Keratinocyte (primary cell): ENCODE measurements at regions not wholly inside any gene's neighbourhood (a gene's known extent, or its start where the extent isn't known, plus 50 kb on each side); places are given as distances from the start of the nearest gene placed in this dataset.

Experiments used
- EZH2 ChIP-seq: IDR thresholded peaks from one replicate; pipeline ENCODE4 v1.6.1; 2012; ENCODE audit warnings: inconsistent platforms, mild to moderate bottlenecking, low read length, moderate library complexity
- TF ChIP-seq, protein P1 (sequence below), 3 experiments: IDR thresholded peaks in 1 of 3; conservative IDR thresholded peaks in 1 of 3; optimal IDR thresholded peaks in 1 of 3; 2 replicates in 2 of 3; 3 replicates in 1 of 3; pipeline versions ENCODE3 to v1.5.1; 2011; ENCODE audit warnings: low read length in 3 of 3, mild to moderate bottlenecking in 3 of 3, moderate library complexity in 2 of 3, control low read depth in 1 of 3, inconsistent platforms in 1 of 3; ENCODE audit not compliant: insufficient read depth in 2 of 3; ENCODE audit errors: extremely low read depth in 1 of 3

GRCh38 chr15:93495799-93496637, 407.0 kb upstream of the RGMA start:
- TF ChIP-seq, protein P1, sequence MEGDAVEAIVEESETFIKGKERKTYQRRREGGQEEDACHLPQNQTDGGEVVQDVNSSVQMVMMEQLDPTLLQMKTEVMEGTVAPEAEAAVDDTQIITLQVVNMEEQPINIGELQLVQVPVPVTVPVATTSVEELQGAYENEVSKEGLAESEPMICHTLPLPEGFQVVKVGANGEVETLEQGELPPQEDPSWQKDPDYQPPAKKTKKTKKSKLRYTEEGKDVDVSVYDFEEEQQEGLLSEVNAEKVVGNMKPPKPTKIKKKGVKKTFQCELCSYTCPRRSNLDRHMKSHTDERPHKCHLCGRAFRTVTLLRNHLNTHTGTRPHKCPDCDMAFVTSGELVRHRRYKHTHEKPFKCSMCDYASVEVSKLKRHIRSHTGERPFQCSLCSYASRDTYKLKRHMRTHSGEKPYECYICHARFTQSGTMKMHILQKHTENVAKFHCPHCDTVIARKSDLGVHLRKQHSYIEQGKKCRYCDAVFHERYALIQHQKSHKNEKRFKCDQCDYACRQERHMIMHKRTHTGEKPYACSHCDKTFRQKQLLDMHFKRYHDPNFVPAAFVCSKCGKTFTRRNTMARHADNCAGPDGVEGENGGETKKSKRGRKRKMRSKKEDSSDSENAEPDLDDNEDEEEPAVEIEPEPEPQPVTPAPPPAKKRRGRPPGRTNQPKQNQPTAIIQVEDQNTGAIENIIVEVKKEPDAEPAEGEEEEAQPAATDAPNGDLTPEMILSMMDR (optimal IDR thresholded peaks at IDR 0.05 in 1 of 3, IDR thresholded peaks at IDR 0.05 in 1 of 3, conservative IDR thresholded peaks at IDR 0.05 in 1 of 3; ENCODE audit: extremely low read depth in 1 of 3, insufficient read depth in 2 of 3, low read length in 3 of 3), result peak in 1 of 3 experiments; percentile 11
- no peak for TF ChIP-seq EZH2
